Fibroblast of lung (primary cell): ENCODE measurements at regions not wholly inside any gene's neighbourhood (a gene's known extent, or its start where the extent isn't known, plus 50 kb on each side); places are given as distances from the start of the nearest gene placed in this dataset.

Experiments used
- DNase-seq, 2 donors: peaks; one replicate each; pipeline versions ENCODE4 v3.0.0 to v3.0.0-alpha.2; 2010; ENCODE audit warnings: low read depth in 2 of 2
- H2AFZ ChIP-seq: 2 replicates; pipeline ENCODE4 v1.5.1; 2012; ENCODE audit warnings: low read length, control low read depth, inconsistent platforms
- H3K27ac ChIP-seq: 2 replicates; pipeline ENCODE4 v1.5.1; 2011; ENCODE audit warnings: low read length, control low read depth; ENCODE audit not compliant: insufficient read depth
- H3K27me3 ChIP-seq: 2 replicates; pipeline ENCODE4 v1.5.1; 2011; ENCODE audit warnings: mild to moderate bottlenecking, low read length; ENCODE audit not compliant: control insufficient read depth, insufficient read depth
- H3K36me3 ChIP-seq: 2 replicates; pipeline ENCODE4 v1.5.1; 2011; ENCODE audit warnings: low read length; ENCODE audit not compliant: control insufficient read depth, insufficient read depth
- H3K4me1 ChIP-seq: 2 replicates; pipeline ENCODE4 v1.5.1; 2011; ENCODE audit warnings: low read length; ENCODE audit not compliant: control insufficient read depth, insufficient read depth; ENCODE audit errors: extremely low read depth
- H3K4me2 ChIP-seq: 2 replicates; pipeline ENCODE4 v1.5.1; 2011; ENCODE audit warnings: low read length, control low read depth; ENCODE audit not compliant: insufficient read depth; ENCODE audit errors: extremely low read depth
- H3K4me3 ChIP-seq, 4 experiments: fragments of 200-600 bp in 1 of 4; sonication (generic) in 1 of 4; replicated peaks in 1 of 4; 2 replicates each; pipeline ENCODE4 v1.5.1; 2011 to 2016; ENCODE audit warnings: low read length in 4 of 4, low read depth in 3 of 4, mild to moderate bottlenecking in 3 of 4, control low read depth in 2 of 4, inconsistent platforms in 1 of 4, mixed read lengths in 1 of 4; ENCODE audit not compliant: insufficient read depth in 1 of 4; ENCODE audit errors: control extremely low read depth in 1 of 4
- H3K79me2 ChIP-seq: 2 replicates; pipeline ENCODE4 v1.5.1; 2012; ENCODE audit warnings: mild to moderate bottlenecking, low read length, inconsistent platforms; ENCODE audit not compliant: control insufficient read depth, insufficient read depth
- H3K9ac ChIP-seq: 2 replicates; pipeline ENCODE4 v1.5.1; 2011; ENCODE audit warnings: mild to moderate bottlenecking, low read length, control low read depth; ENCODE audit not compliant: insufficient read depth
- H3K9me3 ChIP-seq: 2 replicates; pipeline ENCODE4 v1.5.1; 2012; ENCODE audit warnings: low read depth, low read length; ENCODE audit not compliant: control insufficient read depth, insufficient read depth
- H4K20me1 ChIP-seq: 2 replicates; pipeline ENCODE4 v1.5.1; 2011; ENCODE audit warnings: low read length; ENCODE audit not compliant: control insufficient read depth, insufficient read depth; ENCODE audit errors: extremely low read depth
- EZH2 ChIP-seq: IDR thresholded peaks from 2 replicates; pipeline ENCODE4 v1.5.1; 2012; ENCODE audit warnings: low read length, control low read depth, mild to moderate bottlenecking; ENCODE audit errors: missing control alignments
- TF ChIP-seq, protein P1 (sequence below), 2 donors: IDR thresholded peaks in 1 of 2; conservative IDR thresholded peaks in 1 of 2; 1 replicate in 1 of 2; 2 replicates in 1 of 2; pipeline ENCODE4 v1.5.1; 2011 to 2012; ENCODE audit warnings: low read length in 2 of 2, control low read depth in 1 of 2, inconsistent platforms in 1 of 2, low read depth in 1 of 2, mild to moderate bottlenecking in 1 of 2

DNA sequence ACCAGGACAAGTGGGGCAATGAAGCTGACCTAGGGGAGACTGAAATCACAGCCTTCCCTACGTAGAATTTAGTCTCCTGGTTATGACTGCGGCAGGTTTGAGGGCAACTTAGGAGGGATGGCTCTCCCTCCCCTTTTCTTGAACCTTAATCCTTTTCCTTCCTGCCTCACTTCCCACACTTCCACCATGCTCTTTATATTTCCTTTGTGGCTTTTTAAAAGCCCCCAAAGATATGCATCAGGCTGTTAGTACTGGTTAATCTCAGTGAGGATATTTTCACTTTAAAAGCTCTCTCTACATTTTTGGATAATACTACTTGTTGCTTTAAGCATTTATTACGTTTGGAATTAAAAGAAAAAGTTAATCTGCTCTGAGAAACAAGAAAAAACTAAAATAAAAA lies 339.2 kb downstream of the SOX2 start:
- H4K20me1 ChIP-seq, result no peaks in the 10 kb centered on the region
- DNase-seq, result no peak
- H3K4me3 ChIP-seq, result no peak overlapping the region
- no peak overlapping the region for H3K27ac ChIP-seq
- TF ChIP-seq, protein P1, sequence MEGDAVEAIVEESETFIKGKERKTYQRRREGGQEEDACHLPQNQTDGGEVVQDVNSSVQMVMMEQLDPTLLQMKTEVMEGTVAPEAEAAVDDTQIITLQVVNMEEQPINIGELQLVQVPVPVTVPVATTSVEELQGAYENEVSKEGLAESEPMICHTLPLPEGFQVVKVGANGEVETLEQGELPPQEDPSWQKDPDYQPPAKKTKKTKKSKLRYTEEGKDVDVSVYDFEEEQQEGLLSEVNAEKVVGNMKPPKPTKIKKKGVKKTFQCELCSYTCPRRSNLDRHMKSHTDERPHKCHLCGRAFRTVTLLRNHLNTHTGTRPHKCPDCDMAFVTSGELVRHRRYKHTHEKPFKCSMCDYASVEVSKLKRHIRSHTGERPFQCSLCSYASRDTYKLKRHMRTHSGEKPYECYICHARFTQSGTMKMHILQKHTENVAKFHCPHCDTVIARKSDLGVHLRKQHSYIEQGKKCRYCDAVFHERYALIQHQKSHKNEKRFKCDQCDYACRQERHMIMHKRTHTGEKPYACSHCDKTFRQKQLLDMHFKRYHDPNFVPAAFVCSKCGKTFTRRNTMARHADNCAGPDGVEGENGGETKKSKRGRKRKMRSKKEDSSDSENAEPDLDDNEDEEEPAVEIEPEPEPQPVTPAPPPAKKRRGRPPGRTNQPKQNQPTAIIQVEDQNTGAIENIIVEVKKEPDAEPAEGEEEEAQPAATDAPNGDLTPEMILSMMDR (conservative IDR thresholded peaks at IDR 0.05 in 1 of 2, IDR thresholded peaks at IDR 0.05 in 1 of 2; ENCODE audit: low read depth in 1 of 2, low read length in 2 of 2), result no peak
- no peak for TF ChIP-seq EZH2
- H3K4me2 ChIP-seq, result no peak overlapping the region
- H3K27me3 ChIP-seq, result no peaks in the 10 kb centered on the region
- no peak overlapping the region for H3K9ac ChIP-seq
- H3K4me1 ChIP-seq, result no peaks in the 10 kb centered on the region
- H2AFZ ChIP-seq, result no peak overlapping the region
- no peaks in the 10 kb centered on the region for H3K9me3 ChIP-seq
- H3K79me2 ChIP-seq, result no peaks in the 10 kb centered on the region
- H3K36me3 ChIP-seq, result no peaks in the 10 kb centered on the region

DNA sequence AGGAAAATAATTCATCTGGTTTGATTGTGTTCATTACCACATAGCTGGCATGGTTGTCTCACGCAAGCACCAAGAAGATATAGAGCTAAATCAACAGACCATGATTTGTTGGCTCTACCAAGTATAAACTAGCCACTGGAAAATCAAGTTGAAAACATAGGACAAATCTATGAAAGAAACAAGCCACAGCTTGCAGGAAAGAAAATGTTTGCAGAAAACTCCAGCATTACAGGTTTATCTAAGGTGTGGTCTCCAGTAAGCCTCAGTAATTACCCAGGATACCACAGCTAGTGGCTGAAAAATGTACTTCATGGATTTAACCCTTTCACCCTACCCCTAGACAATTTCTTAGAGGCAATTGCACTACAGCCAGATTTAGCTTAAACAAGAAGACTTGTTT lies 340.6 kb downstream of the SOX2 start:
- H3K9ac ChIP-seq, result no peak overlapping the region
- H3K27ac ChIP-seq, result no peak overlapping the region

DNA sequence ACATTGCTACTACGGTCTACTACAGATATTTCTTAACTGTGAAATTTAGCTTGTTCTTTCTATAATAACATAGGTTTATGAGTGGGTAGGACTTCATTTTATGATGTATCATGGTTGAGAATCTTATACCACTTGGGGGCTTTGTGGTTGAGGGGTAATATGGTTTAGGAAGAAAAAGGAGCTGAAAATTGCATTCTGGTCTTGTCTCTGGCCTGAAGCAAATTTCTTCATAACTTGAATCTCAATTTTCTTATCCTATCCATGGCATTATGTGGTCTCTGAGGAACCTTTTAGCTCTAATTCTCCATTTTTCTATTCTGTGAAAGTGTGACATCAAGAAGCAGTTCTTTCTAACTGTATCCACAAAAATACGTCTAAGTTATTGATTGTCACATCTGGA lies 341.0 kb downstream of the SOX2 start:
- Histone ChIP-seq H3K9me3 (no peaks in the 10 kb centered on the region), H4K20me1 (no peaks in the 10 kb centered on the region), H3K9ac (no peak overlapping the region), H3K4me2 (no peak overlapping the region), H3K27me3 (no peaks in the 10 kb centered on the region), H3K36me3 (no peaks in the 10 kb centered on the region), H3K4me1 (no peaks in the 10 kb centered on the region), H3K4me3 (no peak overlapping the region), H2AFZ (no peak overlapping the region), H3K79me2 (no peaks in the 10 kb centered on the region), H3K27ac (no peak overlapping the region)
- DNase-seq, result no peak
- TF ChIP-seq, protein P1 (conservative IDR thresholded peaks at IDR 0.05 in 1 of 2, IDR thresholded peaks at IDR 0.05 in 1 of 2; ENCODE audit: low read depth in 1 of 2, low read length in 2 of 2), result no peak

More for the DNA sequence above, 340.6 kb downstream of the SOX2 start:
- TF ChIP-seq, protein P1 (conservative IDR thresholded peaks at IDR 0.05 in 1 of 2, IDR thresholded peaks at IDR 0.05 in 1 of 2; ENCODE audit: low read depth in 1 of 2, low read length in 2 of 2), result no peak
- no peak for TF ChIP-seq EZH2
- Histone ChIP-seq H4K20me1 (no peaks in the 10 kb centered on the region), H3K4me3 (no peak overlapping the region), H3K27me3 (no peaks in the 10 kb centered on the region), H2AFZ (no peak overlapping the region), H3K36me3 (no peaks in the 10 kb centered on the region), H3K79me2 (no peaks in the 10 kb centered on the region), H3K4me1 (no peaks in the 10 kb centered on the region), H3K9me3 (no peaks in the 10 kb centered on the region), H3K4me2 (no peak overlapping the region)
- no peak for DNase-seq
